Astrocyte (in vitro differentiated cells and primary cell): ENCODE measurements at regions not wholly inside any gene's neighbourhood (a gene's known extent, or its start where the extent isn't known, plus 50 kb on each side); places are given as distances from the start of the nearest gene placed in this dataset.
A peak's percentile ranks its signal among the peaks of the same experiment; 100 is the strongest.

Experiments
- DNase-seq: peaks from one replicate; pipeline ENCODE4 v3.0.0-alpha.2; 2010; ENCODE audit warnings: low read depth
- FAIRE-seq: peaks from 2 replicates; lab custom pipeline; 2011; peaks lifted over from hg19 to GRCh38; lab: Jason Lieb, UNC
- H2AFZ ChIP-seq: 2 replicates; pipeline ENCODE4 v1.6.0; 2012; ENCODE audit warnings: low read depth, low read length, inconsistent platforms
- H3K27ac ChIP-seq: 2 replicates; pipeline ENCODE4 v1.5.1; 2011; ENCODE audit warnings: low read depth, low read length, inconsistent platforms
- H3K27me3 ChIP-seq: 2 replicates; pipeline ENCODE4 v1.6.0; 2011; ENCODE audit warnings: low read length, inconsistent platforms; ENCODE audit not compliant: insufficient read depth
- H3K36me3 ChIP-seq: 2 replicates; pipeline ENCODE4 v1.5.1; 2011; ENCODE audit warnings: low read length, inconsistent platforms; ENCODE audit not compliant: insufficient read depth
- H3K4me1 ChIP-seq: 2 replicates; pipeline ENCODE4 v1.5.1; 2011; ENCODE audit warnings: low read length, inconsistent platforms; ENCODE audit not compliant: insufficient read depth
- H3K4me2 ChIP-seq: 2 replicates; pipeline ENCODE4 v1.6.0; 2012; ENCODE audit warnings: low read length, inconsistent platforms
- H3K4me3 ChIP-seq: 2 replicates; pipeline ENCODE4 v1.5.1; 2011; ENCODE audit warnings: low read depth, mild to moderate bottlenecking, low read length, inconsistent platforms; ENCODE audit not compliant: insufficient read depth
- H3K79me2 ChIP-seq: 2 replicates; pipeline ENCODE4 v1.6.0; 2012; ENCODE audit warnings: mild to moderate bottlenecking, low read length, inconsistent platforms; ENCODE audit not compliant: insufficient read depth
- H3K9ac ChIP-seq: 2 replicates; pipeline ENCODE4 v1.6.0; 2012; ENCODE audit warnings: mild to moderate bottlenecking, low read length, inconsistent platforms
- H3K9me3 ChIP-seq: 2 replicates; pipeline ENCODE4 v1.5.1; 2012; ENCODE audit warnings: low read depth, mild to moderate bottlenecking, low read length, inconsistent platforms; ENCODE audit not compliant: insufficient read depth
- H4K20me1 ChIP-seq: 2 replicates; pipeline ENCODE4 v1.6.0; 2012; ENCODE audit warnings: low read length, inconsistent platforms; ENCODE audit not compliant: insufficient read depth
- H3K27ac Mint-ChIP-seq: one replicate; pipeline ENCODE4 v1.8.0; 2021; ENCODE audit warnings: mild to moderate bottlenecking, mixed read lengths; ENCODE audit not compliant: unreplicated experiment
- H3K27me3 Mint-ChIP-seq: one replicate; pipeline ENCODE4 v1.8.0; 2021; ENCODE audit warnings: low read depth, mixed read lengths; ENCODE audit not compliant: unreplicated experiment
- H3K36me3 Mint-ChIP-seq: one replicate; pipeline ENCODE4 v1.8.0; 2021; ENCODE audit warnings: low read depth, mixed read lengths; ENCODE audit not compliant: unreplicated experiment
- H3K4me1 Mint-ChIP-seq: one replicate; pipeline ENCODE4 v1.8.0; 2021; ENCODE audit warnings: low read depth, mixed read lengths; ENCODE audit not compliant: unreplicated experiment
- H3K4me3 Mint-ChIP-seq: one replicate; pipeline ENCODE4 v1.8.0; 2021; ENCODE audit warnings: mild to moderate bottlenecking, moderate library complexity, mixed read lengths; ENCODE audit not compliant: unreplicated experiment
- H3K9me3 Mint-ChIP-seq: one replicate; pipeline ENCODE4 v1.8.0; 2021; ENCODE audit warnings: mild to moderate bottlenecking, mixed read lengths; ENCODE audit not compliant: unreplicated experiment
- EZH2 ChIP-seq: IDR thresholded peaks from 2 replicates; pipeline ENCODE4 v1.6.1; 2012; ENCODE audit warnings: mild to moderate bottlenecking, low read length, inconsistent platforms; ENCODE audit not compliant: insufficient read depth
- TF ChIP-seq, protein P1 (sequence below): IDR thresholded peaks from 2 replicates; pipeline ENCODE4 v1.5.1; 2011; ENCODE audit warnings: low read depth, mild to moderate bottlenecking, inconsistent platforms, low read length, moderate library complexity; ENCODE audit not compliant: insufficient read depth

DNA sequence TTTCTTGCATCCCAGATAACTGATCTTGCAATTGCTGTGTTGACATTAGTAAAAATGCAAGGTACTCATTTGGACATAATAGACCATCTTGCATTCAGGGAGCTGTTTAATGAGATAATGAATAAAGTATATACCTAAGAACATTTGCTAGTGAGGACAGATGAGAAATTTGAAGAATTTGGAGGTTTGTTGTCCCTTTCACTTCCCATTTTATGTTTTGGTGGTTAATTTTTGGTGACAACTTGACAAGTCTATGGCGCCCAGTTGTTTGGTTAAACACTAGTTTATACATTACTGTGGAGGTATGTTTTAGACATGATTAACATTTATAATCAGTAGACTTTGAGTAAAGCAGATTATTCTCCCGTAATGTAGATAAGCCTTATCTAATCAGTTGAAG, 300.2 kb upstream of the SYNCRIP start:
- Mint-ChIP-seq H3K27ac (no peak overlapping the region), H3K27me3 (no peaks in the 10 kb centered on the region), H3K4me3 (no peak overlapping the region), H3K9me3 (no peaks in the 10 kb centered on the region), H3K4me1 (no peaks in the 10 kb centered on the region), H3K36me3 (no peaks in the 10 kb centered on the region)
- Histone ChIP-seq H4K20me1 (no peaks in the 10 kb centered on the region), H3K4me3 (no peak overlapping the region), H3K79me2 (no peaks in the 10 kb centered on the region), H3K4me1 (no peaks in the 10 kb centered on the region), H2AFZ (no peak overlapping the region), H3K36me3 (no peaks in the 10 kb centered on the region), H3K27ac (no peak overlapping the region), H3K9ac (no peak overlapping the region), H3K4me2 (no peak overlapping the region), H3K27me3 (no peaks in the 10 kb centered on the region), H3K9me3 (no peaks in the 10 kb centered on the region)
- no peak for DNase-seq
- TF ChIP-seq EZH2 = no peak
- TF ChIP-seq, protein P1, sequence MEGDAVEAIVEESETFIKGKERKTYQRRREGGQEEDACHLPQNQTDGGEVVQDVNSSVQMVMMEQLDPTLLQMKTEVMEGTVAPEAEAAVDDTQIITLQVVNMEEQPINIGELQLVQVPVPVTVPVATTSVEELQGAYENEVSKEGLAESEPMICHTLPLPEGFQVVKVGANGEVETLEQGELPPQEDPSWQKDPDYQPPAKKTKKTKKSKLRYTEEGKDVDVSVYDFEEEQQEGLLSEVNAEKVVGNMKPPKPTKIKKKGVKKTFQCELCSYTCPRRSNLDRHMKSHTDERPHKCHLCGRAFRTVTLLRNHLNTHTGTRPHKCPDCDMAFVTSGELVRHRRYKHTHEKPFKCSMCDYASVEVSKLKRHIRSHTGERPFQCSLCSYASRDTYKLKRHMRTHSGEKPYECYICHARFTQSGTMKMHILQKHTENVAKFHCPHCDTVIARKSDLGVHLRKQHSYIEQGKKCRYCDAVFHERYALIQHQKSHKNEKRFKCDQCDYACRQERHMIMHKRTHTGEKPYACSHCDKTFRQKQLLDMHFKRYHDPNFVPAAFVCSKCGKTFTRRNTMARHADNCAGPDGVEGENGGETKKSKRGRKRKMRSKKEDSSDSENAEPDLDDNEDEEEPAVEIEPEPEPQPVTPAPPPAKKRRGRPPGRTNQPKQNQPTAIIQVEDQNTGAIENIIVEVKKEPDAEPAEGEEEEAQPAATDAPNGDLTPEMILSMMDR = no peak
- no peak for FAIRE-seq

GRCh38 chr6:85936916-85937315, 294.2 kb upstream of the SYNCRIP start:
- no peaks in the 10 kb centered on the region for H3K27me3 Mint-ChIP-seq
- H2AFZ ChIP-seq = no peak overlapping the region
- DNase-seq (no peak), FAIRE-seq (no peak)
- peaks cover 9% of the 10 kb centered on the region for H3K9me3 Mint-ChIP-seq
- no peak overlapping the region for H3K4me3 ChIP-seq
- H4K20me1 ChIP-seq = no peaks in the 10 kb centered on the region
- H3K9ac ChIP-seq = no peak overlapping the region
- no peak overlapping the region for H3K4me2 ChIP-seq
- no peak overlapping the region for H3K27ac Mint-ChIP-seq
- H3K36me3 Mint-ChIP-seq = no peaks in the 10 kb centered on the region
- TF ChIP-seq, protein P1 = no peak
- no peak for TF ChIP-seq EZH2
- no peaks in the 10 kb centered on the region for H3K27me3 ChIP-seq
- no peaks in the 10 kb centered on the region for H3K4me1 Mint-ChIP-seq
- H3K9me3 ChIP-seq = no peaks in the 10 kb centered on the region
- no peak overlapping the region for H3K27ac ChIP-seq
- no peaks in the 10 kb centered on the region for H3K36me3 ChIP-seq
- no peaks in the 10 kb centered on the region for H3K4me1 ChIP-seq
- H3K4me3 Mint-ChIP-seq = no peak overlapping the region
- no peaks in the 10 kb centered on the region for H3K79me2 ChIP-seq

DNA sequence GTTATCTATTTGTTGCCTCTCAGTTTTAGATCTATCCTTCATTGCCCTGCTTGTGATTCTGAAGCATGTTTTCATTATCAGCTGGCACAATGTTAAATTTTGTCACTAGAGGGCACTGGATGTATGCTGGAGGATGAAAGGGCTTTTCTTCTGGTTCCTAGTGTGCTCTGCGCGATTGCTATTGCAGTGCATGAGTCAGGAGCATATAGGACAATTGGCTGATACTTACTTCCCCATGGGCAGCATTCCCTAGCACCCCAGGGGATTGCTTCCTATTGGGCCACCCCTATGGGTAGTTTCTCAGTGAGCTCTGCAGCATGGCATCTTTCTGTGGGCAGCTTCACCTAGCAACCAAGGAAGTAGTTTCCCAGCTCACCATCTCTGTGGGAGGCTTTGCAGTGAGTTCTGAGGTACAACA, 280.3 kb upstream of the SYNCRIP start:
- Histone ChIP-seq H3K9me3 (no peaks in the 10 kb centered on the region), H3K9ac (no peak overlapping the region), H3K4me1 (no peaks in the 10 kb centered on the region), H3K27me3 (no peaks in the 10 kb centered on the region), H3K27ac (no peak overlapping the region), H3K79me2 (no peaks in the 10 kb centered on the region), H3K4me3 (no peak overlapping the region), H3K4me2 (no peak overlapping the region), H2AFZ (no peak overlapping the region), H4K20me1 (no peaks in the 10 kb centered on the region), H3K36me3 (no peaks in the 10 kb centered on the region)
- peak; percentile 20 for DNase-seq
- no peak for TF ChIP-seq EZH2
- TF ChIP-seq, protein P1 = peak; percentile 55
- H3K36me3 Mint-ChIP-seq = no peaks in the 10 kb centered on the region
- no peaks in the 10 kb centered on the region for H3K9me3 Mint-ChIP-seq
- FAIRE-seq = no peak
- H3K4me3 Mint-ChIP-seq = no peak overlapping the region
- no peaks in the 10 kb centered on the region for H3K4me1 Mint-ChIP-seq
- no peaks in the 10 kb centered on the region for H3K27me3 Mint-ChIP-seq
- H3K27ac Mint-ChIP-seq = no peak overlapping the region
